ENCODE measurements at regions not wholly inside any gene's neighbourhood (a gene's known extent, or its start where the extent isn't known, plus 50 kb on each side); places are given as distances from the start of the nearest gene placed in this dataset.

DNA sequence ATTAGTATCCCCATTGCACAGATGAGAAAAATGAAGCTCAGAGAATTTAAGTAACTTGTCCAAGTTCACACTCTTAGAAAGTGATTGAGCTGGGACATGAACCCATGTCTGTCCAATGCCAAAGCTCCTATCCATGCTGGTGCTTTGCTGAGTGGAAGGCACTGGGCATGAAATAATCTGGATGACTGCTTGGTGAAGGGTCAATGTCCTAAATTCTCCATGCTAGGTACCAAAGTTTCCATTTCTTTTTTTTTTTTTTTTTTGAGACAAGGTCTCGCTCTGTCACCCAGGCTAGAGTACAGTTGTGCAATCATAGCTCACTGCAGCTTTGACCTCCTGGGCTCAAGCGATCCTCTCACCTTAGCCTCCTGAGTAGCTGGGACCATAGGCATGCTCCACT, 153.6 kb upstream of the ERCC4 start (continued):
- TF ChIP-seq POLR2A (IDR thresholded peaks at IDR 0.05; ENCODE audit: borderline replicate concordance, extremely low read depth, insufficient read depth, insufficient read length) = no peak
- no peak for TF ChIP-seq ZNF274 (IDR thresholded peaks at IDR 0.05; ENCODE audit: low read depth, low read length)

DNA sequence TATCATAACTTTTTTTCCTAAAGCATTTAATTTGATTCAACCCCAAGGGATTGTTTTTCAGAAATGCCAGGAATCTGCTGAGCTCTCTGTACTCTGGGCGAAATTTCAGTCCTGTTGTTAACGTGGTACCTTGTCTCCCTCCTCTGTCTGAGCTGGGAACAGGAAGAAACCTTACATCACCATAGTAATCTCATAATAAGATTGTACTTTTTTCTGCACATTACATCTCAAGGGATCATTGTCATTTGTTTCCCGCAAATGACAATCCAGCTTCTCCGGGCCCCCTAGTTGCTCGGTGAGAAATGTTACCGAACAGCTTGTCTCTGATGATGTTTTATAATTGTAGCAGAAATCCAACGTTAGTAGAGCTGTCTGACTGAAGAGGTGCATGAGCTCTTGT, 152.7 kb upstream of the ERCC4 start:
- BruUV-seq (replicated peaks) = no TSS peak
- H3K27ac ChIP-seq (ENCODE audit: low read depth, low read length) = no peak overlapping the region
- no peak for ATAC-seq

More for the DNA sequence above, 152.7 kb upstream of the ERCC4 start:
- peaks cover 9% of the 10 kb centered on the region; the same call in 1 of the 2 replicates for H3K27me3 ChIP-seq (ENCODE audit: insufficient read depth, low read length)
- no peaks in the 10 kb centered on the region for H3K9me3 ChIP-seq (ENCODE audit: control insufficient read depth in 1 of 2, insufficient read depth in 1 of 2, low read depth in 1 of 2, low read length in 2 of 2)
- H3K4me3 ChIP-seq (replicated peaks in 1 of 2; ENCODE audit: low read depth in 1 of 2, low read length in 2 of 2) = no peak overlapping the region
- H3K4me1 ChIP-seq (ENCODE audit: control insufficient read depth in 1 of 2, insufficient read depth in 2 of 2, low read length in 2 of 2) = no peaks in the 10 kb centered on the region
- no peaks in the 10 kb centered on the region for H4K20me1 ChIP-seq (ENCODE audit: insufficient read depth)
- H3K9ac ChIP-seq (ENCODE audit: low read length) = no peak overlapping the region
- no peak for DNase-seq (ENCODE audit: low read depth, low spot score)
- no peak overlapping the region for H3K4me2 ChIP-seq (ENCODE audit: low read length)
- no peak overlapping the region for H2AFZ ChIP-seq (ENCODE audit: low read depth, low read length, poor library complexity, severe bottlenecking)
- intact Hi-C loops (cut with micrococcal nuclease) = no loop called here
- POLR2A ChIA-PET = interaction anchor here (0.6 kb wide), 1 partner anchor 1818 kb away, joined by 3 read pairs; no protein-coding TSS in a partner anchor
- no peaks in the 10 kb centered on the region for H3K79me2 ChIP-seq (ENCODE audit: insufficient read depth, low read length)
- H3K9me2 ChIP-seq (ENCODE audit: insufficient read depth) = no peaks in the 10 kb centered on the region
- TF ChIP-seq, protein P1, sequence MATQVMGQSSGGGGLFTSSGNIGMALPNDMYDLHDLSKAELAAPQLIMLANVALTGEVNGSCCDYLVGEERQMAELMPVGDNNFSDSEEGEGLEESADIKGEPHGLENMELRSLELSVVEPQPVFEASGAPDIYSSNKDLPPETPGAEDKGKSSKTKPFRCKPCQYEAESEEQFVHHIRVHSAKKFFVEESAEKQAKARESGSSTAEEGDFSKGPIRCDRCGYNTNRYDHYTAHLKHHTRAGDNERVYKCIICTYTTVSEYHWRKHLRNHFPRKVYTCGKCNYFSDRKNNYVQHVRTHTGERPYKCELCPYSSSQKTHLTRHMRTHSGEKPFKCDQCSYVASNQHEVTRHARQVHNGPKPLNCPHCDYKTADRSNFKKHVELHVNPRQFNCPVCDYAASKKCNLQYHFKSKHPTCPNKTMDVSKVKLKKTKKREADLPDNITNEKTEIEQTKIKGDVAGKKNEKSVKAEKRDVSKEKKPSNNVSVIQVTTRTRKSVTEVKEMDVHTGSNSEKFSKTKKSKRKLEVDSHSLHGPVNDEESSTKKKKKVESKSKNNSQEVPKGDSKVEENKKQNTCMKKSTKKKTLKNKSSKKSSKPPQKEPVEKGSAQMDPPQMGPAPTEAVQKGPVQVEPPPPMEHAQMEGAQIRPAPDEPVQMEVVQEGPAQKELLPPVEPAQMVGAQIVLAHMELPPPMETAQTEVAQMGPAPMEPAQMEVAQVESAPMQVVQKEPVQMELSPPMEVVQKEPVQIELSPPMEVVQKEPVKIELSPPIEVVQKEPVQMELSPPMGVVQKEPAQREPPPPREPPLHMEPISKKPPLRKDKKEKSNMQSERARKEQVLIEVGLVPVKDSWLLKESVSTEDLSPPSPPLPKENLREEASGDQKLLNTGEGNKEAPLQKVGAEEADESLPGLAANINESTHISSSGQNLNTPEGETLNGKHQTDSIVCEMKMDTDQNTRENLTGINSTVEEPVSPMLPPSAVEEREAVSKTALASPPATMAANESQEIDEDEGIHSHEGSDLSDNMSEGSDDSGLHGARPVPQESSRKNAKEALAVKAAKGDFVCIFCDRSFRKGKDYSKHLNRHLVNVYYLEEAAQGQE (IDR thresholded peaks at IDR 0.05; ENCODE audit: low read depth) = no peak
- TF ChIP-seq RAD21 (IDR thresholded peaks at IDR 0.05; ENCODE audit: low read depth) = peak; percentile 8; the same call in 1 of the 2 replicates
- no peaks in the 10 kb centered on the region for H3K36me3 ChIP-seq (ENCODE audit: control insufficient read depth in 1 of 2, insufficient read depth in 2 of 2, low read length in 2 of 2)
- CTCF ChIA-PET = interaction anchor here (0.7 kb wide), 1 partner anchor 116 kb away, joined by 3 read pairs; no protein-coding TSS in a partner anchor
- RAD21 ChIA-PET (ENCODE audit: low non-redundant PET in 1 of 2, low total read pairs in 2 of 2, uncharacterized antibody in 2 of 2, unreplicated experiment in 2 of 2) = no interaction called here
